Breast epithelium (tissue), 3 donors: ENCODE measurements at regions not wholly inside any gene's neighbourhood (a gene's known extent, or its start where the extent isn't known, plus 50 kb on each side); places are given as distances from the start of the nearest gene placed in this dataset.

Experiments
- POLR2A ChIP-seq: fragments of 450-650 bp; IDR thresholded peaks from one replicate; pipeline ENCODE4 v1.6.1; 2016; ENCODE audit warnings: antibody characterized with exemption, mild to moderate bottlenecking, moderate library complexity
- POLR2AphosphoS5 ChIP-seq, 3 donors: sonication (generic); formaldehyde crosslinking; IDR thresholded peaks; one replicate each; pipeline ENCODE4 v1.6.1; 2017; ENCODE audit warnings: antibody characterized with exemption in 3 of 3

DNA sequence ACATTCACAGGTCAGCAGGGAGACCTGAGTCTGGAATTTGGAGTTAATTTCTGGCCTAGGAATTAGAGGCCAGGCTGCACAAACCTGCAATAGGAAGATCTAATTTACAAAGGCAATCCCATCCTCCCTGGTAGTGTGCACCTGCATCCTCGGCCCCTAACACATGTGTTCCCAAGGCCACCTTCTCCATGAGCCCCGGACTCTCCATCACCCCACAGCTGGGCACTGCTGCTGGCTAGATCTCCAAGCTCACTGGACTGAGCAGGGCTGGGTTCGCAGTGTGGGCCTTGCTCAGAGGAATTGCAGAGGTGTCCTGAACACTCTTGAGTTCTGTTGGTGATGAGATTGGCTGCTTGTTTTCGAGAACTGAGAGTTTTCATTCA is 162.6 kb upstream of the TWIST2 start:
- TF ChIP-seq POLR2AphosphoS5 (IDR thresholded peaks at IDR 0.05) (no peak), POLR2A (no peak)
